Left renal cortex interstitium (tissue), 4 donors: ENCODE measurements at regions not wholly inside any gene's neighbourhood (a gene's known extent, or its start where the extent isn't known, plus 50 kb on each side); places are given as distances from the start of the nearest gene placed in this dataset.

Experiments used
- DNase-seq, 4 donors: peaks; one replicate each; pipeline ENCODE4 v3.0.0-alpha.2; 2013; ENCODE audit warnings: low read depth in 4 of 4, low spot score in 2 of 4, missing footprints in 1 of 4

GRCh38 chrX:102067966-102068723 lies 57.3 kb upstream of the TCEAL2 start:
- peak in 1 of 4 donors; percentile 2 for DNase-seq

- DNase-seq, result no peak
Observed at GRCh38 chrX:102063445-102064074, 61.9 kb upstream of the TCEAL2 start.

- no peak for DNase-seq
Observed at GRCh38 chrX:102044496-102044895, 81.0 kb upstream of the TCEAL2 start.

- DNase-seq, result no peak
Observed at GRCh38 chrX:102043380-102043779, 82.1 kb upstream of the TCEAL2 start.

GRCh38 chrX:102042372-102043325 lies 82.8 kb upstream of the TCEAL2 start:
- no peak for DNase-seq

GRCh38 chrX:102029026-102029425 lies 96.5 kb upstream of the TCEAL2 start:
- no peak for DNase-seq

GRCh38 chrX:102018208-102018607 lies 86.4 kb upstream of the ZMAT1 start:
- DNase-seq, result no peak

GRCh38 chrX:102008901-102009300 lies 77.1 kb upstream of the ZMAT1 start:
- DNase-seq, result no peak

- DNase-seq, result no peak
Observed at GRCh38 chrX:101999644-102000539, 68.1 kb upstream of the ZMAT1 start.

GRCh38 chrX:101993335-101993734 lies 61.5 kb upstream of the ZMAT1 start:
- no peak for DNase-seq

GRCh38 chrX:101986586-101986985 lies 54.8 kb upstream of the ZMAT1 start:
- DNase-seq, result no peak
